ENCODE measurements at regions not wholly inside any gene's neighbourhood (a gene's known extent, or its start where the extent isn't known, plus 50 kb on each side); places are given as distances from the start of the nearest gene placed in this dataset.

GRCh38 chr13:40345654-40346372, 320.6 kb downstream of the FOXO1 start:
- Histone ChIP-seq H3K27me3 (ENCODE audit: control insufficient read depth, insufficient read depth, low read length) (peaks cover 2% of the 10 kb centered on the region), H3K4me3 (ENCODE audit: low read depth, low read length) (no peak overlapping the region), H3K27ac (ENCODE audit: low read depth, low read length) (no peak overlapping the region), H3K9me3 (ENCODE audit: control insufficient read depth, insufficient read depth, low read length) (no peaks in the 10 kb centered on the region)
- no peak for TF ChIP-seq CTCF (IDR thresholded peaks at IDR 0.05; ENCODE audit: low read depth, low read length)
- DNase-seq (ENCODE audit: low read depth, low spot score): no peak
- ChIA-PET POLR2A (no interaction called here), CTCF (no interaction called here)

GRCh38 chr13:40346592-40346991, 319.8 kb downstream of the FOXO1 start:
- Histone ChIP-seq H3K4me3 (ENCODE audit: low read depth, low read length) (no peak overlapping the region), H3K27ac (ENCODE audit: low read depth, low read length) (no peak overlapping the region), H3K27me3 (ENCODE audit: control insufficient read depth, insufficient read depth, low read length) (peaks cover 2% of the 10 kb centered on the region), H3K9me3 (ENCODE audit: control insufficient read depth, insufficient read depth, low read length) (no peaks in the 10 kb centered on the region)
- CTCF ChIA-PET: no interaction called here
- no peak for TF ChIP-seq CTCF (IDR thresholded peaks at IDR 0.05; ENCODE audit: low read depth, low read length)
- POLR2A ChIA-PET: no interaction called here
- DNase-seq (ENCODE audit: low read depth, low spot score): no peak

GRCh38 chr13:40348096-40348679, 318.3 kb downstream of the FOXO1 start:
- POLR2A ChIA-PET: no interaction called here
- H3K27me3 ChIP-seq (ENCODE audit: control insufficient read depth, insufficient read depth, low read length): no peaks in the 10 kb centered on the region
- CTCF ChIA-PET: no interaction called here
- DNase-seq (ENCODE audit: low read depth, low spot score): no peak
- no peak overlapping the region for H3K27ac ChIP-seq (ENCODE audit: low read depth, low read length)
- no peaks in the 10 kb centered on the region for H3K9me3 ChIP-seq (ENCODE audit: control insufficient read depth, insufficient read depth, low read length)
- H3K4me3 ChIP-seq (ENCODE audit: low read depth, low read length): no peak overlapping the region
- no peak for TF ChIP-seq CTCF (IDR thresholded peaks at IDR 0.05; ENCODE audit: low read depth, low read length)

GRCh38 chr13:40350283-40350992, 316.0 kb downstream of the FOXO1 start:
- H3K27me3 ChIP-seq (ENCODE audit: control insufficient read depth, insufficient read depth, low read length): no peaks in the 10 kb centered on the region
- ChIA-PET CTCF (no interaction called here), POLR2A (no interaction called here)
- no peaks in the 10 kb centered on the region for H3K9me3 ChIP-seq (ENCODE audit: control insufficient read depth, insufficient read depth, low read length)
- TF ChIP-seq CTCF (IDR thresholded peaks at IDR 0.05; ENCODE audit: low read depth, low read length): no peak
- DNase-seq (ENCODE audit: low read depth, low spot score): no peak
- H3K4me3 ChIP-seq (ENCODE audit: low read depth, low read length): no peak overlapping the region
- H3K27ac ChIP-seq (ENCODE audit: low read depth, low read length): no peak overlapping the region

Measured in AG04450 (cell line).